ENCODE measurements at regions not wholly inside any gene's neighbourhood (a gene's known extent, or its start where the extent isn't known, plus 50 kb on each side); places are given as distances from the start of the nearest gene placed in this dataset.

GRCh38 chr12:85695097-85695715 lies 141.0 kb downstream of the RASSF9 start:
- Histone ChIP-seq H4K20me1 (ENCODE audit: insufficient read depth) (no peaks in the 10 kb centered on the region), H3K36me3 (ENCODE audit: low read depth) (no peaks in the 10 kb centered on the region), H3K27me3 (replicated peaks; ENCODE audit: insufficient read depth) (no peaks in the 10 kb centered on the region), H3K4me3 (no peak overlapping the region), H3K27ac (no peak overlapping the region), H3F3A (ENCODE audit: insufficient read depth) (no peaks in the 10 kb centered on the region), H3K4me2 (ENCODE audit: unreplicated experiment) (no peak overlapping the region), H3K9me3 (ENCODE audit: low read depth) (no peaks in the 10 kb centered on the region), H3K9ac (no peak overlapping the region), H3K9me2 (ENCODE audit: insufficient read depth) (no peaks in the 10 kb centered on the region), H2AFZ (no peak overlapping the region), H3K79me2 (ENCODE audit: insufficient read depth) (no peaks in the 10 kb centered on the region), H3K4me1 (ENCODE audit: insufficient read depth) (no peaks in the 10 kb centered on the region)
- no peak for DNase-seq
- no peak for TF ChIP-seq EZH2 (IDR thresholded peaks at IDR 0.05; ENCODE audit: insufficient read depth, poor library complexity, severe bottlenecking)
- TF ChIP-seq EZH2phosphoT487 (IDR thresholded peaks at IDR 0.05; ENCODE audit: insufficient read depth, low read depth), result no peak
- in situ Hi-C loops (cut with MboI), result no loop called here
- WGBS, 2 experiments (ENCODE audit: low coverage in 1 of 2, low lambda C conversion rate in 2 of 2, missing lambda C conversion rate in 2 of 2), result 76 to 78% methylated on average over 4 of the region's 4 CpGs

GRCh38 chr12:85697003-85697402 lies 139.2 kb downstream of the RASSF9 start:
- no peaks in the 10 kb centered on the region for H3K9me3 ChIP-seq (ENCODE audit: low read depth)
- no peaks in the 10 kb centered on the region for H3K79me2 ChIP-seq (ENCODE audit: insufficient read depth)
- DNase-seq, result no peak
- 76 to 82% methylated on average over 2 of the region's 2 CpGs for WGBS, 2 experiments (ENCODE audit: low coverage in 1 of 2, low lambda C conversion rate in 2 of 2, missing lambda C conversion rate in 2 of 2)
- H4K20me1 ChIP-seq (ENCODE audit: insufficient read depth), result no peaks in the 10 kb centered on the region
- in situ Hi-C loops (cut with MboI), result no loop called here
- no peaks in the 10 kb centered on the region for H3K27me3 ChIP-seq (replicated peaks; ENCODE audit: insufficient read depth)
- no peak overlapping the region for H3K9ac ChIP-seq
- H3K4me3 ChIP-seq, result no peak overlapping the region
- H3K4me2 ChIP-seq (ENCODE audit: unreplicated experiment), result no peak overlapping the region
- no peaks in the 10 kb centered on the region for H3K36me3 ChIP-seq (ENCODE audit: low read depth)
- H3F3A ChIP-seq (ENCODE audit: insufficient read depth), result no peaks in the 10 kb centered on the region
- TF ChIP-seq EZH2 (IDR thresholded peaks at IDR 0.05; ENCODE audit: insufficient read depth, poor library complexity, severe bottlenecking) (no peak), EZH2phosphoT487 (IDR thresholded peaks at IDR 0.05; ENCODE audit: insufficient read depth, low read depth) (no peak)
- H3K9me2 ChIP-seq (ENCODE audit: insufficient read depth), result no peaks in the 10 kb centered on the region
- no peak overlapping the region for H2AFZ ChIP-seq
- H3K27ac ChIP-seq, result no peak overlapping the region
- H3K4me1 ChIP-seq (ENCODE audit: insufficient read depth), result no peaks in the 10 kb centered on the region

GRCh38 chr12:85698937-85699336 lies 137.3 kb downstream of the RASSF9 start:
- Histone ChIP-seq H3K9ac (no peak overlapping the region), H3F3A (ENCODE audit: insufficient read depth) (no peaks in the 10 kb centered on the region), H2AFZ (no peak overlapping the region), H3K4me1 (ENCODE audit: insufficient read depth) (no peaks in the 10 kb centered on the region), H3K4me3 (no peak overlapping the region), H3K27me3 (replicated peaks; ENCODE audit: insufficient read depth) (no peaks in the 10 kb centered on the region), H4K20me1 (ENCODE audit: insufficient read depth) (no peaks in the 10 kb centered on the region), H3K27ac (no peak overlapping the region), H3K9me2 (ENCODE audit: insufficient read depth) (no peaks in the 10 kb centered on the region), H3K36me3 (ENCODE audit: low read depth) (no peaks in the 10 kb centered on the region), H3K79me2 (ENCODE audit: insufficient read depth) (no peaks in the 10 kb centered on the region), H3K9me3 (ENCODE audit: low read depth) (no peaks in the 10 kb centered on the region), H3K4me2 (ENCODE audit: unreplicated experiment) (no peak overlapping the region)
- in situ Hi-C loops (cut with MboI), result no loop called here
- no peak for DNase-seq
- TF ChIP-seq EZH2phosphoT487 (IDR thresholded peaks at IDR 0.05; ENCODE audit: insufficient read depth, low read depth), result no peak
- 43 to 53% methylated on average over 1 of the region's 1 CpG for WGBS, 2 experiments (ENCODE audit: low coverage in 1 of 2, low lambda C conversion rate in 2 of 2, missing lambda C conversion rate in 2 of 2)

GRCh38 chr12:85708775-85709174 lies 127.4 kb downstream of the RASSF9 start:
- H3K79me2 ChIP-seq (ENCODE audit: insufficient read depth), result no peaks in the 10 kb centered on the region
- WGBS, 2 experiments (ENCODE audit: low coverage in 1 of 2, low lambda C conversion rate in 2 of 2, missing lambda C conversion rate in 2 of 2), result 88 to 90% methylated on average over 11 of the region's 11 CpGs
- no peaks in the 10 kb centered on the region for H4K20me1 ChIP-seq (ENCODE audit: insufficient read depth)
- H3K4me2 ChIP-seq (ENCODE audit: unreplicated experiment), result no peak overlapping the region
- H3K9ac ChIP-seq, result no peak overlapping the region
- 0 out of 2 replicates have a peak, but pooled peaks cover 4% of the 10 kb centered on the region for H3K4me1 ChIP-seq (ENCODE audit: insufficient read depth)
- no peaks in the 10 kb centered on the region for H3K9me3 ChIP-seq (ENCODE audit: low read depth)
- H3K4me3 ChIP-seq, result no peak overlapping the region
- TF ChIP-seq EZH2phosphoT487 (IDR thresholded peaks at IDR 0.05; ENCODE audit: insufficient read depth, low read depth) (no peak), EZH2 (IDR thresholded peaks at IDR 0.05; ENCODE audit: insufficient read depth, poor library complexity, severe bottlenecking) (no peak)
- no peak overlapping the region for H2AFZ ChIP-seq
- in situ Hi-C loops (cut with MboI), result no loop called here
- H3K9me2 ChIP-seq (ENCODE audit: insufficient read depth), result no peaks in the 10 kb centered on the region; the same call in 1 of the 2 replicates
- H3K36me3 ChIP-seq (ENCODE audit: low read depth), result no peaks in the 10 kb centered on the region
- DNase-seq, result no peak
- H3K27ac ChIP-seq, result no peak overlapping the region
- H3K27me3 ChIP-seq (replicated peaks; ENCODE audit: insufficient read depth), result no peaks in the 10 kb centered on the region
- H3F3A ChIP-seq (ENCODE audit: insufficient read depth), result no peaks in the 10 kb centered on the region

Measured in GM23248 (cell line).